NCI-H1417 treated with DMSO at 0.1 percent for 48 hours (cell line): ENCODE measurements at regions not wholly inside any gene's neighbourhood (a gene's known extent, or its start where the extent isn't known, plus 50 kb on each side); places are given as distances from the start of the nearest gene placed in this dataset.
"Not testable (repeated sequence)": the region's sequence is repeated elsewhere in the genome, so short reads cannot be mapped to it uniquely, and the experiment has no call there.

Experiments
- DNase-seq: peaks from one replicate; lab custom pipeline; 2025; lab: John Stamatoyannopoulos, UW

- DNase-seq = no peak
Observed at GRCh38 chr10:118805146-118805545, 50.4 kb upstream of the CACUL1 start.

- DNase-seq = no peak
Observed at GRCh38 chr10:118807512-118808305, 52.9 kb upstream of the CACUL1 start.

GRCh38 chr10:118808601-118809356 is 54.0 kb upstream of the CACUL1 start:
- no peak for DNase-seq

DNA sequence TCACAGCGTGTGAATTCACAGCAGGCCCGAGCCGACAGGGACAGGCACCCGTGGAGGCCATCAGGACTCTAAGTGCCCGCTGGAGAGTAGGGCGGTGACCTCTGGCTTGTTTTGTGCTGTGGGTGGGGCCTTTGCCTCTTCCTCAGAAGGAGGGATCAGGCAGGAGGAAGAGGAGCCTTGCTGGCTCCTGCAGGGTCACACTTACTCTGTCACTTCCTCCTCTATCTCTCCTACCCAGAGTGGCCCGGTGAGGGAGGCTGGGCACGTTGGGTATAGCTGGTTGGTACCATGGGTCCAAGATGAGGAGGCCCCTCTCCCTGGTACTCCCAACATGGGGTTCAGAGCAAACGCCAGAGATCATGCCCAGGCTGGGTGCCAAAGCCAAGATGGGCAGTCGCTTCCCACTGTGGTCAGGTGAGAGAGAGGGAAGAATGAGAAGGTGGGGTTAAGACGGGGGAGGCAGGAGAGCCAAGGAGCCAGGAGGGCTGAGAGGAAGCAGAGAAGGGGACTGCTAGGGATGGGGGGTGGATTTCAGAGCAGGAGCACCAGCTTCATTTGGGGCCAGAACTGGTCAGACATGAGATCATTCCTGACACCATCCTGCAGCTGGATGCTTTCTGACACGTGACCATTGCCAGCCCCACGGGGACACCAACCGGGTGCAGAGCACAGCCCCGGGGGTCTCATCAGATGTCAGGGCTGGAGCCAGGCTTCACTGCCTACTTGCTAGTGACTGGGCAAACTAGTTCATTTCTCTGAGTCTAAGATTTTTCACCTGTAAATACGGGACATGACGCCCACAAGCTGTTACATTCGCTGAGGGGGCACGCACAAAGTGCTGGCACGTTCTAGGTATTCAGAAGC is 54.8 kb upstream of the CACUL1 start:
- no peak for DNase-seq

DNA sequence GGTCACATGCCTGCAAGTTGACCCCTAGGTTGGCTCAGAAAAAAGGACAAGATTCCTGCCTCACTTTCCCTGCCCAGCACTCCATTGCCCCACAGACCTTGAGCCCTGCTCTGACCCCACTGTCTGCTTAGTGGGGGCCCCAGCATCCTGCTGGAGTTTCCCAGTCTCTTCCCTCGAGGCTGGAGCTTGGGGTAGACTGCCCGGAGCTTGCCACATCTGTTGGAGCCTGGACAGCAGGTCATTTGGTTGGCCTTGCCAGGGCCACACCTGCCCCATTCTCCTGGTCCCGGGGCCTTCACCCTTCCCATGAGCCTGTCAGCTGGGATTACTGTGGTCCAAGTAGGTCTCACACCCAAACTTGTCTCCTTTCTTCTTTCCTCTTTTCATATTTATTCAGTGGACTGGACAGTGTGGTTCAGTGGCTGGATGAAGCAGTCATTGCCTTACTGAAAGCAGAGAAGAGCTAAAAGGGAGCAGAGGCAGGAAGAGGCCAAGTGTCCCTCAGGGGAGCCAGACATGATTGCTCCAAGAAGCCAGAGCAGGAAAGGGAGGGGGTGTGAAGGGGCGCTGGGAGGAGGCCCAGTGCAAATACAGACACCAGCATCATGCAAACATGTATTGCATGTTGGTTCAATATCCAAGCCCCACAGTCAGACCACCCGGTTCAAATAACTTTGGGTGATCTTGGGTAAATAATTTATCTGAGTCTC is 56.2 kb upstream of the CACUL1 start:
- no peak for DNase-seq

DNA sequence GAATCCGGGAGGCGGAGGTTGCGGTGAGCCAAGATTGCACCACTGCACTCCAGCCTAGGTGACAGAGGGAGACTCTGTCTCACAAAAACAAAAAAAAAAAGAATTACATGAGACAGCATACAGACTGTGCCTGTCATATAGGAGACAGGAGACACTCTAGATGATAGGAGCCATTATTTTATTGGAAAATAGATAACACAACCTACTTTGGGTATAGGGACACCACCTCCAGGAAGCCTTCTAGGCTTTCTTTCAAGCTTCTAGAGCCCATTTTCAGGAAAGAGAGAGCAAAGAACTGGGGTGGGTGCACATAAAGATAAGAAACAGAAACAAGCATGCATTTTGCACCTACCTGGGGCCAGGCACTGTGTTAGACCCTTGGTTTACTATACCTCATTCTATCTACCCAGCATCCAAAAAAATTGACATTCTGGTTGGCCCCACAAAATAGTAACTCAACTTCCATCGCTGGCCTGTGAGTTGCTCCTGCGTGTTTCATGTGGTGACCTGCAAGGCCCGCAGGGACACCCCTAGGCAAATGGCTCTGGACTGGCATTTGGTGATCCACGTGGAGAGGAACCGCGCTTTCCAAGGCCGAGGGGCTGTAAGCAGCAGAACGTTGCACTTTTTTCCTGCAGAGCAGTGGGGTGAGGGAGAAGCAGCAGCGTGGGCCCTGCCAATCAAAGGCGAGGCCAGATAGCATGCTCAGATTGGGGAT is 57.1 kb upstream of the CACUL1 start:
- DNase-seq = no peak

- DNase-seq = no peak
Observed at GRCh38 chr10:118812393-118812740, 57.6 kb upstream of the CACUL1 start.

DNA sequence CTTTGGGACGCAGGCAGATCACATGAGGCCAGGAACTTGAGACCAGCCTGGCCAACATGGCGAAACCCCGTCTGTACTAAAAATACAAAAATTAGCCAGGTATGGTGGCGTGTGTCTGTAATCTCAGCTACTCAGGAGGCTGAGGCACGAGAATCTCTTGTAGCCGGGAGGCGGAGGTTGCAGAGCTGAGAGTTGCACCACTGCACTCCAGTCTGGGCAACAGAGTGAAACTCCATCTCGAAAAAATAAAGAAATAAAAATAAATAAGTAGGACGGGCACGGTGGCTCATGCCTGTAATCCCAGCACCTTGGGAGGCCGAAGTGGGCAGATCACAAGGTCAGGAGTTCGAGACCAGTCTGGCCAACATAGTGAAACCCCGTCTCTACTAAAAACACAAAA is 58.2 kb upstream of the CACUL1 start:
- DNase-seq = not testable (repeated sequence)

DNA sequence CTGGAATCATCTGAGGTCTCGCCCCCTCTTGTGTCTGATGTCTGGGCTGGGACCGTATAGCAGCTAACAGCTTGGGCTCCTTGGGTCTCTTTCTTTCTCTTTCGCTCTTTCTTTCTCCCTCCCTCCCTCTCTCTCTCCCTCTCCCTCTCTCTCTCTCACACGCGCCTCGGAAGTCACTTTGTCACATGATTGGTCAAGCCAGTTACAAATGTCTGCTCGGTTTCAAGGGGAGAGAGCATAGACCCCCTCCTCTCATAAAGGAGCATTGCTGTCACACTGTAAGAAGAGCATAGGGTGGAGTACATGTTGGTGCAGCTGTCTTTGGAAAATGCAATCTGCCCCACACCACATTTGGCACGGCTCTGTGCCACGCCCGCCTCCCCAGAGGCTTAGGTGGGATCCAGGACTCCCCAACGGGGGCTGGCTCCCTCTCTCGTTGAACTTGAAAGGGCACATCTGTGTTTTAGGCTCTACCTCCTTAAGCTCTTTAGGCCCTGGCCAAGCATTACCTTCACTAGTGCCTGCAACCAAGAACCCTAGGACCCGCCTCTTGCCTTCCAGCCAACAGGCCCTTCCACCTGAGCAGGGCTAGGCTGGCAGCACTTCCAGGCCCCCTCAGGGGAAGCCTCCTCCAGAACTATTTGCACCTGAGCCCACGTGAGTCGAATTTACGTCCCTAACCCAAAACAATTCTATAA is 61.9 kb upstream of the CACUL1 start:
- DNase-seq = no peak

GRCh38 chr10:118817328-118818068 is 62.7 kb upstream of the CACUL1 start:
- DNase-seq = no peak

- DNase-seq = no peak
Observed at GRCh38 chr10:118818621-118819221, 64.0 kb upstream of the CACUL1 start.

DNA sequence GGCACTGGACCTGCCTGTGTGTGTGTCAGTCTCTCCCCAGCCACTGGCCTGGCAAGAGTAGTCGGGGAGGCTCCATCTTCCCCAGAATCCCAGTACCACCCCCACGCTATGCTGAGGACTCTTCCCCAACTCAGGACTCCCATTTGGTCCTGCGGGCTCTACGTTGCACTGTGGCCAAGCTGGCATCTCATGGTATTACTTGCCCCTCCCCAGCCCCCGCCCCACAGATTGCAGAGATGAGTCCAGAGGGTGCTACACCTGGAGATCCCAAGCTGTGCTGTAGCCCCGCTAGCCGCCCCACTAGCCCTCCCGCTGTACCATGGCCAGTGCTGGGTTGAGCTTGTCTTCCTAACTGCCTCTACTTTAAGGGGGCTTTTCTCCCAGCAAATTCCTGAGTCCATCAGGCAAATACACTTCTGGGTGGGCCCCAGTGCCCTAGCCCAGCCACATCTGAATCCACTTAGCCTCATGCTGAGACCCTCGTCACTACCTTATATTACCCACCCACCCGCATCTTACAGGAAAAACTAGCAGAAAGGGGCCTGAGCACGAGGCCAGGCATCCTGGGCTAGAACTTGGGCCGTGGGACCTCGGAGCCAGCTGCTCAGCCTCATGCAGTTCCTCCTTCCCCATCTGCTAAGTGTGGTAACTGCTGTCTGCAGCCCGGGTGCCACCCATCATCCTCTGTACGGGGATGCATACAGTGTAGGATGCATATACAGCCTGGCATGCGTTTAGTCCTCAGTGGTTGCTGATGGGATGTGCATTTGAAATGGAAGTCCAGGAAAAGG is 65.8 kb upstream of the CACUL1 start:
- no peak for DNase-seq

DNA sequence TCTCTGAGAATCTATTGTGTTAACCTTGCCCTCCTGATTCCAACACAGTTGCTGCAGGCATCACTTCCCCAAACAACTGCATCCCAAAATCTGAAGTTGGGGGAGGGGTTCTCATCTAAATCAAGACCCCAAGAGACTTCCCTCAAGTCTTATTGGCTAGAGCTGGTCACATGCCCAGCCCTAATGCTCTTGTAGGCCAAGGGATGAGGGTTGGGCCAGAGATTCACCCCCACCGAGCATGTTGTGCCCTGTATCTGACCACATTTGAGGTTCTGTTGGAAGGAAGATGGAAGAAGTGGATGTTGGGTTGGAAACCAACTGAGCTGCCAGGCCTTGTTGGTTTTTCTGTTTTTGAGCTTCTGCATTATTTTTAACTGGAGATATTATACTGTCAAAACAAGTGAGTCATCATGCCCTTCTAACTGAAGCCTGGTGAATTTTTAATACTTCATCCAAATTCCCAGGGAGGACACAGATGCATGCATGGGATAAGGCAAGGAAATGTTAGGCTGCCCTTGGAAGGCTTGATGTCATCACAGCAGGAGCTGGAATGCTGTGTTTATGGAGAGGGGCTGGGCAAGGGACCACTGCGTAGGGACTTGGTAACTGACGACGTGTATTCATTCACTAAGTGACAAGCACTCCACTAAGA is 68.6 kb upstream of the CACUL1 start:
- no peak for DNase-seq

DNA sequence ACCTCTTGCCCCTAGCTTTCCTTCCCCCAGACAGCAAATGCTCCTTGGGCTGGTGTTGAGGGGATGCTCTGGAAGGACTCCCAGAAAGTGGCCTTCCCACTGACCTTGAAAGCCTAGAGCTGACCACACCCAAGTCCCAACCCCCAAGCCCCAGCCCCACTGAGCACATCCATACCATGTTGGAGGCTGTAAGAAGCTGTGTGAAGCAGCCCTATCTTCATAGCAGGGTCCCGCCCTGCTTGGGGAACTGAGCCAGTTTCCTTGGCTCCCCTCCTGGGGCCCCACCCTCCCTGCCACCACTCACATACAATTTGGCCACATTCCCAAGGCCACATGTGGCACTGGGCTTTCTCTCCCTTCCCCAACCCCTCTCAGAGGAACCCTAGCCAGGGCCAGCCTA is 72.3 kb upstream of the CACUL1 start:
- DNase-seq = no peak

GRCh38 chr10:118827466-118828155 is 72.8 kb upstream of the CACUL1 start:
- DNase-seq = no peak

DNA sequence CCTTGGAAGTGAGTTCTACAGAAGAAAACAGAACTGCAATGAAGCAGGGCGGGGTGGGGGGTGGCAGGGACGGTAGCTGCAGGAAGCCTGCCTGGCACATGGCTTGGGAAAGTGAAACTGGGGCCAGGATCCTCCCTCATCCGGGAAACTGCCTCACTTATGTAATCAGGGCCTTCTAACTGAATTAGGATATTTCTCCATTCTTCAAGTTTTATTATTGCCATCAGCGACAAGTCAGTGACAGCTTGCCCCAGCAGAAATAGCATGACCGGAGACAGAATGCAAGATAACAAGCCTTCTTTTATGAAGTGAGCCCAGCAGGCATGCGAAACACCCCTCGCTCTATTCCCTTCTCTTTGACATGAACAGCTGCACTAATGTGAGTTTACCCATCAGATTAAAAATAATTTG is 77.5 kb upstream of the CACUL1 start:
- DNase-seq = no peak

- not testable (repeated sequence) for DNase-seq
Observed at GRCh38 chr10:118834370-118834769, 79.6 kb upstream of the CACUL1 start.
